Stimulated activated memory B cell treated with anti-CD40 and anti-IgM and Interleukin-4, amounts not matched to agents 10 μg/mL and 1 μg/mL and 100 μg/mL, for 72 hours (primary cell): ENCODE measurements at regions not wholly inside any gene's neighbourhood (a gene's known extent, or its start where the extent isn't known, plus 50 kb on each side); places are given as distances from the start of the nearest gene placed in this dataset.

Experiments used
- ATAC-seq: fragments of 150-1000 bp; cut with Tn5 transposase; 2 replicates; pipeline ENCODE4 v1.10.0; 2021
- H3K27ac Mint-ChIP-seq: one replicate; pipeline ENCODE4 v1.8.0; 2022; ENCODE audit warnings: mild to moderate bottlenecking, mixed read lengths
- H3K27me3 Mint-ChIP-seq: one replicate; pipeline ENCODE4 v1.8.0; 2022; ENCODE audit warnings: mixed read lengths
- H3K36me3 Mint-ChIP-seq: one replicate; pipeline ENCODE4 v1.8.0; 2022; ENCODE audit warnings: mixed read lengths
- H3K4me1 Mint-ChIP-seq: one replicate; pipeline ENCODE4 v1.8.0; 2022; ENCODE audit warnings: mixed read lengths
- H3K4me3 Mint-ChIP-seq: one replicate; pipeline ENCODE4 v1.8.0; 2022; ENCODE audit warnings: mild to moderate bottlenecking, moderate library complexity, mixed read lengths
- H3K9me3 Mint-ChIP-seq: one replicate; pipeline ENCODE4 v1.8.0; 2022; ENCODE audit warnings: mixed read lengths

GRCh38 chr12:42828836-42829235 is 239.3 kb upstream of the PRICKLE1 start:
- Mint-ChIP-seq H3K9me3 (no peaks in the 10 kb centered on the region), H3K27me3 (peaks cover 14% of the 10 kb centered on the region), H3K4me3 (no peak overlapping the region), H3K27ac (no peak overlapping the region), H3K36me3 (no peaks in the 10 kb centered on the region), H3K4me1 (no peaks in the 10 kb centered on the region)
- ATAC-seq: no peak

DNA sequence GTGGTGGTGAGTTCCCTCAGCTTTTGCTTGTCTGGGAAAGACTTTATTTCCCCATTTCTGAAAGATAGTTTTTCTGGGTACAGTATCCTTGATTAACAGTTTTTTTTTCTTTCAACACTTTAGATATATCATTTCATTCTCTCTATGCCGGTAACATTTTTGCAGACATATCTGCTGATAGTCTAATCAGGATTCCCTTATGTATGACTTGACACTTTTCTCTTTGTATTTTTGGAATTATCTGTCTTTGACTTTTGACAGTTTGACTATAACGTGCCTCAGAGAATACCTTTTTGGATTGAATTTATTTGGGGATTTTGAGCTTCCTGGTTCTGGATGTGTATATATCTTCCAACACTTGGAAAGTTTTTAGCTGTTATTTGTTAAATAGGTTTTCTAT is 234.8 kb upstream of the PRICKLE1 start:
- H3K27me3 Mint-ChIP-seq: peaks cover 15% of the 10 kb centered on the region
- H3K27ac Mint-ChIP-seq: no peak overlapping the region
- no peaks in the 10 kb centered on the region for H3K9me3 Mint-ChIP-seq
- ATAC-seq: no peak
- no peaks in the 10 kb centered on the region for H3K36me3 Mint-ChIP-seq
- no peaks in the 10 kb centered on the region for H3K4me1 Mint-ChIP-seq
- H3K4me3 Mint-ChIP-seq: no peak overlapping the region

- Mint-ChIP-seq H3K9me3 (no peaks in the 10 kb centered on the region), H3K36me3 (no peaks in the 10 kb centered on the region), H3K27me3 (peaks cover 15% of the 10 kb centered on the region), H3K27ac (no peak overlapping the region), H3K4me1 (no peaks in the 10 kb centered on the region), H3K4me3 (no peak overlapping the region)
- no peak for ATAC-seq
Observed at GRCh38 chr12:42823679-42824078, 234.1 kb upstream of the PRICKLE1 start.

DNA sequence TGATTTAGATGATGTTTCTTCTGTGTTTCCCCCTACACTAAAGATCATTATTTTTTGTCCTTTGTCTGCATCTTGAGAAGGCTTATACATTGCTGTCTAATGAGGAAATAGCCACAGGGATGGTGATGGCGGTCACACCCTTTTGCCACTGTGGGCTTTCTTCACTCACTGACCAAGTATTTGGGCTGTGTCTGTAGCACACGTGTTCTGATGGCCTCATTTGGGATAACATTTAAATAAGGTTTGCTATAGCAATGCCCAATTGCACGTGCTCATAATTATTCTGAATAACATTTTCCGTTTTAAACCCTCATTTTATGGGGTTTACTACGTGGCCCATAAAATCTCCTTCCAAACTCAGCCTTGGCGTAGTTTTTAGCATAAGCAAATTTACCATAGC is 230.3 kb upstream of the PRICKLE1 start:
- H3K4me3 Mint-ChIP-seq: no peak overlapping the region
- H3K27ac Mint-ChIP-seq: no peak overlapping the region
- H3K27me3 Mint-ChIP-seq: peaks cover 10% of the 10 kb centered on the region
- H3K9me3 Mint-ChIP-seq: no peaks in the 10 kb centered on the region
- H3K36me3 Mint-ChIP-seq: no peaks in the 10 kb centered on the region
- ATAC-seq: no peak
- no peaks in the 10 kb centered on the region for H3K4me1 Mint-ChIP-seq

DNA sequence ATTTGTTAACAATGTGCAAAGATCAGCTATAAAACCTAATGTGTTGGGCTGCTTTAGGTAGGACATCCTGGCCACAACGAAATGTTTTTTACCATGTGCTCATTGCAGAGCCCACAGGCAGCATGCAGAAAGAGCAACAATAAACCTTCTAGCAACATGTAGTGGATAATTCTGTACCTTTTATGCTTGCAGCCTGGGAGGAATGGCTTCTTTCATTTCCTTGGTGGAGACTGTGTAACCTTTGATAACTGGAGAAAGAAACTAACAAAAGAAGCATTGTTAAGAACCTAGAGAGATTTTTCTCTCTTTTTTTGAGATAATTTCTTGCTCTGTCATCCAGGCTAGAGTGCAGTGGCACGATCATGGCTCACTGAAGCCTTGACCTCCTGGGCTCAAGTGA is 225.5 kb upstream of the PRICKLE1 start:
- no peak overlapping the region for H3K27ac Mint-ChIP-seq
- H3K4me1 Mint-ChIP-seq: no peaks in the 10 kb centered on the region
- no peaks in the 10 kb centered on the region for H3K36me3 Mint-ChIP-seq
- no peak for ATAC-seq
- H3K27me3 Mint-ChIP-seq: no peaks in the 10 kb centered on the region
- no peaks in the 10 kb centered on the region for H3K9me3 Mint-ChIP-seq
- no peak overlapping the region for H3K4me3 Mint-ChIP-seq

DNA sequence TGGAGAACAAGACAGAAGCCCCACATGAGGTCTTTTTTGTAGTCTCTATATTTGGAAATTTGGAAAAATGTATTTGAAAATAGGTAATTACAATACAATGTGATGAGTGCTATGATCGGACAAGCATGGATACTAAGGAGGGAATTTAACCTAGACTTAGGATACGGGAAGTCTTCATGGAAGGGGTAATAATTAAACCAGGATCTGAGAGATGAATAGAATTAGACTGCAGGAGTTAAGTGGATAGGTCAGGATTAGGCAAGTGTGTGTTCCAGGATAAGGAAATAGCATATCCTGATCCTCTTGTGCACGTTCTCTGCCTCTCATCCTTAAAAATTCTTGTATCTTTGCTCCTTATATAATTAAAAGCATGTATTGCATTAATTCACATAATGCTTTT is 223.3 kb upstream of the PRICKLE1 start:
- H3K27me3 Mint-ChIP-seq: no peaks in the 10 kb centered on the region
- H3K4me3 Mint-ChIP-seq: no peak overlapping the region
- H3K4me1 Mint-ChIP-seq: no peaks in the 10 kb centered on the region
- H3K27ac Mint-ChIP-seq: no peak overlapping the region
- ATAC-seq: no peak
- H3K9me3 Mint-ChIP-seq: no peaks in the 10 kb centered on the region
- no peaks in the 10 kb centered on the region for H3K36me3 Mint-ChIP-seq

GRCh38 chr12:42812086-42812485 is 222.5 kb upstream of the PRICKLE1 start:
- Mint-ChIP-seq H3K27ac (no peak overlapping the region), H3K36me3 (no peaks in the 10 kb centered on the region), H3K9me3 (no peaks in the 10 kb centered on the region), H3K4me3 (no peak overlapping the region), H3K27me3 (no peaks in the 10 kb centered on the region), H3K4me1 (no peaks in the 10 kb centered on the region)
- ATAC-seq: no peak

DNA sequence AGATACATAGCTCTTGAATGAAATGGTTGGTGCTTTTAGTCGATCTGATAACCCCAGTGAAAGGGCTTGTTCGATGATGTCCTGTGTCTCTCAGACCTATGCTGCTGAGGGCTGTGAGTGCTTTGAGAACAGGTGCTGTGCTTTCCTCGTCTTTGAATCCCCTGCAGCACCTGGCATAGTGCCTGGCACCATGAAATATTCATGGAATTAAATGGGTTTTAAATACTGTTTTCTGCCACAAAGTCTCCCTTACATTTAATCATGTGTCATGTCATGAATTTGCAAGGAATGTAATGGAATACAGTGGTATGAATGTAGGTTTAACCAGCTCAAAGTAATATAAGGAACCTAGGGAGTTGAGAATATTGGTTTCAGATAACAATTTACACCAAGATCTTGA is 220.5 kb upstream of the PRICKLE1 start:
- no peaks in the 10 kb centered on the region for H3K4me1 Mint-ChIP-seq

GRCh38 chr12:42809226-42809625 is 219.7 kb upstream of the PRICKLE1 start:
- Mint-ChIP-seq H3K9me3 (no peaks in the 10 kb centered on the region), H3K4me3 (no peak overlapping the region), H3K4me1 (no peaks in the 10 kb centered on the region), H3K27ac (no peak overlapping the region), H3K36me3 (no peaks in the 10 kb centered on the region), H3K27me3 (no peaks in the 10 kb centered on the region)
- ATAC-seq: no peak

More for the DNA sequence above, 220.5 kb upstream of the PRICKLE1 start:
- Mint-ChIP-seq H3K36me3 (no peaks in the 10 kb centered on the region), H3K27ac (no peak overlapping the region), H3K4me3 (no peak overlapping the region), H3K9me3 (no peaks in the 10 kb centered on the region), H3K27me3 (no peaks in the 10 kb centered on the region)
- no peak for ATAC-seq

- Mint-ChIP-seq H3K9me3 (no peaks in the 10 kb centered on the region), H3K4me1 (no peaks in the 10 kb centered on the region), H3K27ac (no peak overlapping the region), H3K27me3 (no peaks in the 10 kb centered on the region), H3K36me3 (no peaks in the 10 kb centered on the region), H3K4me3 (no peak overlapping the region)
- ATAC-seq: no peak
Observed at GRCh38 chr12:42807766-42808165, 218.2 kb upstream of the PRICKLE1 start.

DNA sequence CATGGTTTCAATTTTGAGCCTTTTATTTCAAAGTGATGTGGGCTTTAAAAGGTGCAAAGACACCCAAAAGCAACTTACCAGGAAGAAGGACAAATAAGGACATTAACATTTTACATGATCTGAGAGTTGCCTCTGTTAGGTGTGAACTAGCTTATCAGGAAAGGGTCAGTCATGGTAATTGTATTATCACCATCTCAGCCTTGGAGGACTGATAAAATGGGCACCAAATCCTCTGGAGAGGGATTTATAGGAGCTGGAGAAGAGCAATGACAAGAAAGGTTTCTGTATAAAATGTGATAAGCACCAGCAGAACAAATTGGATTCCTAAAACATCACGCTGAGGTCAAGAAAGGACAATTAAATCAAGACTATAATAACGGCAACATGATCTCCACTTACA is 217.7 kb upstream of the PRICKLE1 start:
- Mint-ChIP-seq H3K9me3 (no peaks in the 10 kb centered on the region), H3K36me3 (no peaks in the 10 kb centered on the region), H3K27ac (no peak overlapping the region), H3K27me3 (no peaks in the 10 kb centered on the region), H3K4me3 (no peak overlapping the region), H3K4me1 (no peaks in the 10 kb centered on the region)
- no peak for ATAC-seq

DNA sequence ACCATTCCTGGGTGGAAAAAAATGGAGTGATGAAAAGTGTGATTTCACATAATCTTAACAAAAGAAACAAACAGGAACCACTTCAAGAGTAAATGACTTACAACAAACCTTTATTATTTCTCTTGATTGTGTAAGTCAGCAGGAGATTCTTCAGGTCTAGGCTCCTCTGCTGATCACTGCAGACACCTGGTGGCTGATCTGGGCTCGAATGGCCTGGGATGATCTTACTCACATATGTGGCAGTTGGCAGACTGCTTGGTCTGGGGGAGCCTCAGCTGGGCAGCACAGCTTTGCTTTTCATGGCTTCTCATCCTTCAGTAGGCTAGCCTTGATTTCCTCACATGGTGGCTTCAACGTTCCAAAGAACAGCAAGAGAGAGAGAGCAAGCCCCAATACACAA is 215.4 kb upstream of the PRICKLE1 start:
- Mint-ChIP-seq H3K27ac (no peak overlapping the region), H3K4me3 (no peak overlapping the region), H3K9me3 (no peaks in the 10 kb centered on the region), H3K4me1 (no peaks in the 10 kb centered on the region), H3K27me3 (no peaks in the 10 kb centered on the region), H3K36me3 (no peaks in the 10 kb centered on the region)
- ATAC-seq: no peak

GRCh38 chr12:42802785-42803189 is 213.2 kb upstream of the PRICKLE1 start:
- Mint-ChIP-seq H3K4me1 (no peaks in the 10 kb centered on the region), H3K9me3 (no peaks in the 10 kb centered on the region), H3K27me3 (no peaks in the 10 kb centered on the region), H3K4me3 (no peak overlapping the region), H3K27ac (no peak overlapping the region), H3K36me3 (no peaks in the 10 kb centered on the region)
- no peak for ATAC-seq

DNA sequence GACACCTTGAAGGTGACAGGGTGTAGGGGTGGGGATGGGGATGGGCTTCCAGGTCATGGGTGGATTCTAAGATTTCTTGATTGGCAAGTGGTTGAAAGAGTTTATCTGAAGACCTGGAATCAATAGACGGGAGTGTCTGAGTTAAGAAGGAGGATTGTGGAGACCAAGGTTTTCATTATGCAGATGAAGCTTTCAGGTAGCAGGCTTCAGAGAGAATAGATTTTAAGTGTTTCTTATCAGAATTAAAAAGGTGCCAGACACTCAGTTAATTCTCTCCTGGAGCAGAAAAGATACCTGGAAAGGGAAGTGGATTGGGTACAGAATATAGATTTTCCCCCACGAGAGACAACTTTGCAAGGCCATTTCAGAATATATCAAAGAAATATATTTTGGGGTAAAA is 211.7 kb upstream of the PRICKLE1 start:
- Mint-ChIP-seq H3K4me1 (no peaks in the 10 kb centered on the region), H3K36me3 (no peaks in the 10 kb centered on the region), H3K27me3 (no peaks in the 10 kb centered on the region), H3K4me3 (no peak overlapping the region), H3K27ac (no peak overlapping the region), H3K9me3 (no peaks in the 10 kb centered on the region)
- no peak for ATAC-seq

- ATAC-seq: no peak
- H3K27ac Mint-ChIP-seq: no peak overlapping the region
- no peaks in the 10 kb centered on the region for H3K27me3 Mint-ChIP-seq
- H3K4me3 Mint-ChIP-seq: no peak overlapping the region
- H3K4me1 Mint-ChIP-seq: no peaks in the 10 kb centered on the region
- no peaks in the 10 kb centered on the region for H3K9me3 Mint-ChIP-seq
- no peaks in the 10 kb centered on the region for H3K36me3 Mint-ChIP-seq
Observed at GRCh38 chr12:42799966-42800365, 210.4 kb upstream of the PRICKLE1 start.

GRCh38 chr12:42798811-42799438 is 209.4 kb upstream of the PRICKLE1 start:
- H3K27ac Mint-ChIP-seq: no peak overlapping the region

DNA sequence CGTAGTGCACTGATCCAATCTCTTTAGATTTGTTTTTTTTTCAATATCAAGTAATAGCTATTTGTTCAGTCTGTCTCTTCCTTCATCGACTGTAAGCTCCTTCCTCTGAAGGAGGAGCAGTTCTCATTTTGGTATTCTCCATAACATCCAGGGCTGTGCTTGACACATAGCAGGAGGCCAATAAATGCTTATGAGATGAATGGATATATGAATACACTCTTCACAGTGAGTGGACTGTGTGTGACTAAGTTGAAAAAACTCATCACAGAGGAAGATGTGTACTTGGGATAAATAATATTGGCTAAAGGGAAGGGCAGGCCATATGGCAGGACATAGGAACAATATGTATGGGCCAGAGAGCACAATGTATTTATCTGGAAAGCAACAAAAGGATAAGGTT is 205.3 kb upstream of the PRICKLE1 start:
- no peaks in the 10 kb centered on the region for H3K4me1 Mint-ChIP-seq
- no peak overlapping the region for H3K27ac Mint-ChIP-seq
- no peak overlapping the region for H3K4me3 Mint-ChIP-seq
- H3K36me3 Mint-ChIP-seq: no peaks in the 10 kb centered on the region
- no peak for ATAC-seq
- no peaks in the 10 kb centered on the region for H3K27me3 Mint-ChIP-seq
- no peaks in the 10 kb centered on the region for H3K9me3 Mint-ChIP-seq

More at GRCh38 chr12:42798811-42799438, 209.4 kb upstream of the PRICKLE1 start:
- ATAC-seq: no peak
- H3K9me3 Mint-ChIP-seq: no peaks in the 10 kb centered on the region
- H3K4me1 Mint-ChIP-seq: no peaks in the 10 kb centered on the region
- H3K27me3 Mint-ChIP-seq: no peaks in the 10 kb centered on the region
- H3K4me3 Mint-ChIP-seq: no peak overlapping the region
- H3K36me3 Mint-ChIP-seq: no peaks in the 10 kb centered on the region
